Neural cell (in vitro differentiated cells): ENCODE measurements at regions not wholly inside any gene's neighbourhood (a gene's known extent, or its start where the extent isn't known, plus 50 kb on each side); places are given as distances from the start of the nearest gene placed in this dataset.

ENCODE experiments used
- H2AFZ ChIP-seq: fragments of 200-600, 300-800 bp; sonication (generic), shearing (Covaris generic); 2 replicates; pipeline ENCODE4 v1.6.0; 2014; ENCODE audit warnings: low read depth, mild to moderate bottlenecking, antibody characterized with exemption, low read length, moderate library complexity
- H3F3A ChIP-seq: fragments of 200-600 bp; shearing (Covaris generic); 2 replicates; pipeline ENCODE4 v1.6.1; 2016; ENCODE audit warnings: mild to moderate bottlenecking, moderate library complexity, mixed read lengths, antibody characterized with exemption, low read length; ENCODE audit not compliant: insufficient read depth, poor library complexity, severe bottlenecking
- H3K27ac ChIP-seq: fragments of 200-600, 300-800 bp; sonication (generic), shearing (Covaris generic); 2 replicates; pipeline ENCODE4 v1.5.1; 2014; ENCODE audit warnings: mild to moderate bottlenecking, low read length, moderate library complexity
- H3K27me3 ChIP-seq: fragments of 300-800, 200-600 bp; sonication (generic), shearing (Covaris generic); 2 replicates; pipeline ENCODE4 v1.6.0; 2014; ENCODE audit warnings: mild to moderate bottlenecking, low read depth, low read length, moderate library complexity; ENCODE audit not compliant: insufficient read depth
- H3K36me3 ChIP-seq: fragments of 300-800, 200-600 bp; sonication (generic), shearing (Covaris generic); 2 replicates; pipeline ENCODE4 v1.5.1; 2014; ENCODE audit warnings: mild to moderate bottlenecking, antibody characterized with exemption, low read length, moderate library complexity; ENCODE audit not compliant: insufficient read depth
- H3K4me2 ChIP-seq: fragments of 300-800, 200-600 bp; sonication (generic), shearing (Covaris generic); 2 replicates; pipeline ENCODE4 v1.6.0; 2014; ENCODE audit warnings: mild to moderate bottlenecking, low read length
- H3K4me3 ChIP-seq: fragments of 300-800, 200-600 bp; sonication (generic), shearing (Covaris generic); 2 replicates; pipeline ENCODE4 v1.5.1; 2014; ENCODE audit warnings: mild to moderate bottlenecking, low read length, moderate library complexity
- H3K79me2 ChIP-seq: fragments of 200-600 bp; shearing (Covaris generic); replicated peaks from 2 replicates; pipeline ENCODE4 v1.6.0; 2014; ENCODE audit warnings: mild to moderate bottlenecking, low read length, moderate library complexity; ENCODE audit not compliant: insufficient read depth
- H3K9ac ChIP-seq: fragments of 300-800, 200-600 bp; sonication (generic), shearing (Covaris generic); 2 replicates; pipeline ENCODE4 v1.6.1; 2016; ENCODE audit warnings: mild to moderate bottlenecking, low read length, mixed read lengths
- H3K9me2 ChIP-seq: fragments of 200-600 bp; shearing (Covaris generic); 2 replicates; pipeline ENCODE4 v1.6.1; 2016; ENCODE audit warnings: mild to moderate bottlenecking, low read length, mixed read lengths; ENCODE audit not compliant: insufficient read depth
- H3K9me3 ChIP-seq: fragments of 200-600, 300-800 bp; sonication (generic), shearing (Covaris generic); 2 replicates; pipeline ENCODE4 v1.6.1; 2016; ENCODE audit warnings: mild to moderate bottlenecking, mixed run types, low read length, moderate library complexity, mixed read lengths
- H4K20me1 ChIP-seq: fragments of 200-600 bp; shearing (Covaris generic); 2 replicates; pipeline ENCODE4 v1.6.1; 2016; ENCODE audit warnings: mild to moderate bottlenecking, mixed run types; ENCODE audit not compliant: insufficient read depth
- CTCF ChIP-seq: fragments of 450-650 bp; IDR thresholded peaks from 2 replicates; pipeline ENCODE4 v1.5.1; 2014; ENCODE audit warnings: antibody characterized with exemption, mild to moderate bottlenecking, moderate library complexity; ENCODE audit not compliant: poor library complexity, severe bottlenecking
- EP300 ChIP-seq: fragments of 450-650 bp; conservative IDR thresholded peaks from 2 replicates; pipeline ENCODE4 v1.6.1; 2014; ENCODE audit warnings: antibody characterized with exemption, mild to moderate bottlenecking, moderate library complexity; ENCODE audit not compliant: poor library complexity, severe bottlenecking
- EZH2 ChIP-seq: fragments of 200-600, 300-800 bp; shearing (Covaris generic), sonication (generic); IDR thresholded peaks from 2 replicates; pipeline ENCODE4 v1.6.1; 2014; ENCODE audit warnings: antibody characterized with exemption, low read length, borderline replicate concordance, mild to moderate bottlenecking; ENCODE audit not compliant: insufficient read depth, poor library complexity, severe bottlenecking
- MXI1 ChIP-seq: fragments of 450-650 bp; conservative IDR thresholded peaks from 2 replicates; pipeline ENCODE4 v1.6.1; 2014; ENCODE audit warnings: antibody characterized with exemption, mild to moderate bottlenecking; ENCODE audit not compliant: poor library complexity, severe bottlenecking
- POLR2AphosphoS5 ChIP-seq: IDR thresholded peaks from 2 replicates; pipeline ENCODE4 v1.6.1; 2012
- RAD21 ChIP-seq: fragments of 450-650 bp; conservative IDR thresholded peaks from 2 replicates; pipeline ENCODE4 v1.6.1; 2014; ENCODE audit warnings: antibody characterized with exemption, mild to moderate bottlenecking, moderate library complexity
- REST ChIP-seq: IDR thresholded peaks from 2 replicates; pipeline ENCODE4 v1.6.1; 2012; ENCODE audit warnings: borderline replicate concordance
- SMC3 ChIP-seq: fragments of 450-650 bp; conservative IDR thresholded peaks from 2 replicates; pipeline ENCODE4 v1.6.1; 2014; ENCODE audit warnings: antibody characterized with exemption, mild to moderate bottlenecking, moderate library complexity; ENCODE audit not compliant: poor library complexity
- TAF1 ChIP-seq: IDR thresholded peaks from 2 replicates; pipeline ENCODE4 v1.6.1; 2012; ENCODE audit warnings: low read depth

- Histone ChIP-seq H2AFZ (no peak overlapping the region), H3K79me2 (no peaks in the 10 kb centered on the region), H3K9me3 (no peaks in the 10 kb centered on the region), H3K9me2 (no peaks in the 10 kb centered on the region), H4K20me1 (no peaks in the 10 kb centered on the region), H3K36me3 (no peaks in the 10 kb centered on the region), H3K4me2 (no peak overlapping the region), H3K27me3 (no peaks in the 10 kb centered on the region), H3K9ac (no peak overlapping the region), H3K27ac (no peak overlapping the region), H3F3A (no peaks in the 10 kb centered on the region), H3K4me3 (no peak overlapping the region)
- TF ChIP-seq POLR2AphosphoS5 (no peak), REST (no peak), MXI1 (no peak), EZH2 (no peak), TAF1 (no peak), RAD21 (no peak), SMC3 (no peak), CTCF (no peak), EP300 (no peak)
These were observed 350.8 kb downstream of the BRD1 start for GRCh38 chr22:49476800-49477400.

- H3F3A ChIP-seq: no peaks in the 10 kb centered on the region
- no peak overlapping the region for H3K9ac ChIP-seq
- no peaks in the 10 kb centered on the region for H3K36me3 ChIP-seq
- no peaks in the 10 kb centered on the region for H4K20me1 ChIP-seq
- H3K4me3 ChIP-seq: no peak overlapping the region
- H3K27me3 ChIP-seq: no peaks in the 10 kb centered on the region
- TF ChIP-seq SMC3: no peak
- no peak for TF ChIP-seq EZH2
- TF ChIP-seq EP300: no peak
- TF ChIP-seq RAD21: no peak
- TF ChIP-seq MXI1: no peak
- TF ChIP-seq POLR2AphosphoS5: no peak
- H3K9me3 ChIP-seq: no peaks in the 10 kb centered on the region
- H3K27ac ChIP-seq: no peak overlapping the region
- H3K9me2 ChIP-seq: no peaks in the 10 kb centered on the region
- H3K4me2 ChIP-seq: no peak overlapping the region
- H2AFZ ChIP-seq: no peak overlapping the region
- H3K79me2 ChIP-seq: no peaks in the 10 kb centered on the region
These were observed 351.5 kb downstream of the BRD1 start for GRCh38 chr22:49476176-49476575.
